Activated naive CD4-positive, alpha-beta T cell treated with anti-CD3 and anti-CD28 coated beads, Interleukin-2, amount 50 U/mL, for 72 hours (primary cell): ENCODE measurements at regions not wholly inside any gene's neighbourhood (a gene's known extent, or its start where the extent isn't known, plus 50 kb on each side); places are given as distances from the start of the nearest gene placed in this dataset.

Experiments
- ATAC-seq, 2 donors: fragments of 150-1000 bp; cut with Tn5 transposase; 2 replicates each; pipeline ENCODE4 v1.10.0; 2021; ENCODE audit warnings: mild to moderate bottlenecking in 2 of 2, moderate library complexity in 2 of 2
- DNase-seq, 2 donors: peaks; one replicate each; pipeline ENCODE4 v3.0.0; 2021 to 2022; ENCODE audit warnings: low spot score in 2 of 2
- H3K27ac Mint-ChIP-seq, 2 donors: one replicate each; pipeline ENCODE4 v1.8.0; 2022; ENCODE audit warnings: mild to moderate bottlenecking in 2 of 2, mixed read lengths in 2 of 2
- H3K36me3 Mint-ChIP-seq, 2 donors: one replicate each; pipeline ENCODE4 v1.8.0; 2022; ENCODE audit warnings: mixed read lengths in 2 of 2
- H3K9me3 Mint-ChIP-seq, 2 donors: one replicate each; pipeline ENCODE4 v1.8.0; 2022; ENCODE audit warnings: mixed read lengths in 2 of 2

DNA sequence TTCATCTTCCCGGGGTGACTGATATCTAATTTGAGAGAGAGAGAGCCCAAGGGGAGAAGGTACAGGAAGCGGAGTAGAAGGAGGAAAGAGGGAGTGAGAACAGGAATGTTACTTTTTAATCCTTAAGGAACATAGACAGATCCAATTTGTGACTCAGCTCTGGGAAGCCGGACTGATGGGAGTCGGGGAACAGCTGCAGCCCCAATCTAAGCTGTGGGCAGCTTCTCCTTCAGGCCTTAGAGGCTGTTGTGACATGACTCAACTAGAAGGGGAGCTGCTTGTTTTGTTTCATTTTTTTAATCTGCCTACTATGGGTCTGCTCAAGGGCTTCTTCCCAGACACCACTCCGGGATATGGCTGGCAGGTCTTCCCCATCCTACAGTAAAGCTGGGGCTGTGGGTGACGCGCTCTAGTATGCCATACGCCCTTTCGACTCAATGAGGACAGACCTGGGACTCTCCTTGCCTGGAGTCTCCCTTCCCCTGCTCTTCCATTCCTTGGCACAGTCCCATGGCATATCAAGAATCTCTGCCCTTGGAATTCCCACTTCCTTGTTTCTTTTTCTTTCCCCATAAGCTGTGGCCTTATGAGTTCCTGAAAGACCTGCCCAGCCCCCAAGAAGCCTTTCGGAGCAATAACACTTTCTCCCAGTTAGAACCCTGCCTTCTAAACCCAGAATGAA lies 103.3 kb upstream of the AKIP1 start:
- Mint-ChIP-seq H3K9me3 (no peaks in the 10 kb centered on the region), H3K36me3 (no peaks in the 10 kb centered on the region), H3K27ac (peak overlapping the region in 1 of 2 donors; percentile 46)
- DNase-seq (no peak), ATAC-seq (no peak)

DNA sequence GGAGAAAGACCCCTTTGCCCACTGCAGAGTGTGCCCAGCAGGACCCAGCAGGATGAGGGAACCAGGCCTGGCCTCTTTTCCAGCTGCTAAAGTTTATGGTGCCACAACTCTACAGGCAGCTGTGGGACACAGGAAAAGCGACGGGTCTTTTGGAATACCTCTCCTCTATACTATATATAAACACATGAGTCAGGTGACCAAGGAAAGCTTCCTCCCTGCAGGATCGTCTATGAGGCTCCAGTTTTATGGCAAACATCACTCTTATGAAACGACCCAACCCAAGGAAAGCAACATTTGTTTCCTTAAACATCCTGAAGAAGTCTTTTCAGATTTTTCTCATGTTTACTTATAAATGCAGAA lies 102.8 kb upstream of the AKIP1 start:
- ATAC-seq (no peak), DNase-seq (no peak)
- Mint-ChIP-seq H3K27ac (no peak overlapping the region), H3K36me3 (no peaks in the 10 kb centered on the region), H3K9me3 (no peaks in the 10 kb centered on the region)

DNA sequence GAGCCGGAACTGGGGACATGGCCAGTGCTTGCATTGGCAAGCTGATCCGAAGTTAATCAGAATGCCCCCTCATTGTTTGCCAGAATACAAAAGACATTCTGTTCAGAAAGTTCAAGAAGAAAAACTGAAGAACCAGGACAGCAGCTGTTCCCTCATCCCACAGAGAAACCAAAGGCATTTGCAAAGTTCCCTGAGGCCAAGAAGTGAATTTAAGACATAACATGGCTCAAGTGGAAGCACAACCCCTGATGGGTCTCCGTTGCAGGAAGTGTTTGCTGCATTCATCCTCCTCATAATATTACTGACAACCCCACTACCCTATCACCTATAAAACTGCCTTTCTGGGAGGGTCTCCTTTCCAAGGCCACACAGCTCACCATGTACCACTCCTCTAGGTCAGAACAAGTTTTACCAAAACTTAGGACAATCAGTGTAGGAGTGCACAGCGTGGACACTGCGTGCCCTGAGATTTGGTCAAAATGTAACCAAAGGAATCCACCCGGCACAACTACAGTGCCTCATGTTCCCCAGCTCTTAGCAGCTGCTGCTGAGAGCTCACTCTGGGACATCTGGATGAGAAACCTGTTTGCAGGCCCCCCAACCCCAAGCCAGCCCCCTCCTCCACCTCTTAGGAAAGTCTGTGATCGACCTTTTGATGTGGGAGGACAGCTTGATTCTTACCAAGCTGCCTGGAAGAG lies 101.6 kb upstream of the AKIP1 start:
- no peak overlapping the region for H3K27ac Mint-ChIP-seq
- DNase-seq, result no peak
- no peaks in the 10 kb centered on the region for H3K9me3 Mint-ChIP-seq
- no peaks in the 10 kb centered on the region for H3K36me3 Mint-ChIP-seq
- ATAC-seq, result no peak

DNA sequence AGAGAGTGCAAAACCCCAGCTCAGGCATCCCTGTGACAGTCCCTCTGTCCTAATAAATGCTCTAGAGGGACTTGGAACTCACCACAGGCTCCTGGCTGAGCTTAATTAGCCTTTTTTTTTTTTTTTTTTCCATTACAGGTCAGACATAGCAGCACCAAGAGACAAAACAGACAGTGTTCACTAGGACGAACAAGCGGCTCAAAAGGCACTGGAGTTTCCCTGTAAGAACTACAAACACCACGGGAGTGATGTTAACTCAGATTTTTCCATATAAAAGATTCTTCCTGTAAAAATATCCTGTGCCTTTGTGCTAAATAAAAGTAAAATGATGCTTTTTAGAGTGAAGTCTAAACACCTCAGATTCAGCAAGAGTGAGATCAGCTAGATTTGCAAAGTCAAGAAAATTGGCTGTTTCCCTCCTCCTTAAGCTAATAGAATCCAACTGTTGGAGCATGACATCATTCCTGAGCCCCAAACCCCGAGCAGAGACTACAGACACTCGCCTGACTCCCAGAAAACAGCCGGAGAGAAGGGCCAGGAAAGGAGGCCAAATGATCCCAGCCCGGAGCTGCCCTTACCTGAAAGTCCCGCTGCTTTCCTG lies 101.0 kb upstream of the AKIP1 start:
- H3K27ac Mint-ChIP-seq, result no peak overlapping the region
- H3K9me3 Mint-ChIP-seq, result no peaks in the 10 kb centered on the region
- DNase-seq (no peak), ATAC-seq (no peak)
- no peaks in the 10 kb centered on the region for H3K36me3 Mint-ChIP-seq

DNA sequence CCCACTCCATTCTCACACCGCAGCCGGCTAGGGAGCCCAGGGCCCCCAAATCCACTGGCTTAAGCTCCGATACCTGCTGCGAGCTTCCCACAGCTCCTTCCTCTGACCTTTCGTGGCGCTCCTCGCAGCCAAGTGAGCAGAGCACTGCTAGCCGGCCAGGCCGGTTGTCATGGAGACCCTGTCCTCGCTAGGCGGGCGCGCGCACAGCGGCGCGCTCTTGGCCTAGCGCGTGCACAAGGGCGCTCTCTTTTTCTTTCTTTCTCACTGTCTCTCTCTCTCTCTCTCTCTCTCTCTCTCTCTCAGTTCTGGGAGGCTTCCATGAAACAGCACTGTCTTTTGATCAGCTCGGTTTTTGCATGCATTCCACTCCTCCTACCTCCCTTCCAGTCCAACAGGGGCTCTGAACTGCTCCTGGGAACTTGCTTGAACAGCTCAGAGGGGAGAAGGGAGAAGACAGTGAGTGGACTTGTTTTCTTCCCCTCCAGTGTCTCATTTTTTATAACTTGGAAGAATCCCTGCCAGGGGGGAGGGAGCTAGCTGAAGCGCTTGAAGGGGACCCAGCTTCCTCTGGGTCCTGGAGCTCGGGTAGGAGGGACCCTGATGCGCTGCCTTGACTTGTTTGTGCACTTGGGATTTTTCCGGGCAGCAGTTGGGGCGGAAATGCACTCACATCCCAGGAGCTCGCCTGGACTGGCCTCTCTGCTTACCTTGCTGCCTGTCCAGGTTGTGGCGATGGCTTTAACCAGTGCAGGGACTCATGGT lies 100.3 kb upstream of the AKIP1 start:
- Mint-ChIP-seq H3K27ac (no peak overlapping the region), H3K36me3 (no peaks in the 10 kb centered on the region), H3K9me3 (no peaks in the 10 kb centered on the region)
- ATAC-seq (peak in 1 of 2 donors; percentile 48), DNase-seq (no peak)

DNA sequence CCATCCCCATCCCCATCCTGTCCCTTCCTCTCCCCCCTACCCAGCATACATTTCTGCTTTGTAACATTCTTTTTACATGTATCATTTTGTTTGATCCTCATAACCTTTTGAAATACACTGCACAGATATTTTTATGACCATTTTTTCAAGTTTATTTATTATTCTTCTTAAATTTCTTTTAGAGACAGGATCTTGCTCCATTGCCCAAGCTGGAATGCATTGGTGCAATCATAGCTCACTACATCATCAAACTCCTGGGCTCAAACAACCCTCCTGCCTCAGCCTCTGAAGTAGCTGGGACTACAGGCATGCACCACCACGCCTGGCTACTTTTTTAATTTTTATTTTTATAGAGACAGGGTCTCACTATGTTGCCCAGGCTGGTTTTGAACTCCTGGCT lies 99.4 kb upstream of the AKIP1 start:
- no peaks in the 10 kb centered on the region for H3K36me3 Mint-ChIP-seq
- H3K9me3 Mint-ChIP-seq, result no peaks in the 10 kb centered on the region
- no peak overlapping the region for H3K27ac Mint-ChIP-seq
- no peak for DNase-seq
- ATAC-seq, result no peak

DNA sequence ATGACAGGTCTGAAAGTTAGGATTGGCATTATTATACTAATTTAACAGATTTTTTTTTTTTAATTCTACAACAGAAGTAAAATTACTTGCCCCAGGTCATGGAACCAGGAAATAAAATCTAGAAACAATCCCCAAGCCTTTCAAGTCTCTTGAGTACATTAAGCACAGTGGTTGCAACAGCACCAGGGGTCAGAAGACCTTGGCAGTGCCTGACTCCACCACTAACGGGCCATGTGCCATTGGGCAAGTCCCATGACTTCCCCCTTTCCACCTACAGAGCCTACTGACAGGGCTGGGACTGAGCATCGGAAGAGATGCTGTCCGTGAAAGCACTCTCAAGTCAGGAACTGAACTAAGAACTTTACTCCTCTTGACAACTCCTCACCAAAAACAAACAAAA lies 98.6 kb upstream of the AKIP1 start:
- H3K36me3 Mint-ChIP-seq, result no peaks in the 10 kb centered on the region
- H3K27ac Mint-ChIP-seq, result no peak overlapping the region
- ATAC-seq (no peak), DNase-seq (no peak)
- H3K9me3 Mint-ChIP-seq, result no peaks in the 10 kb centered on the region

DNA sequence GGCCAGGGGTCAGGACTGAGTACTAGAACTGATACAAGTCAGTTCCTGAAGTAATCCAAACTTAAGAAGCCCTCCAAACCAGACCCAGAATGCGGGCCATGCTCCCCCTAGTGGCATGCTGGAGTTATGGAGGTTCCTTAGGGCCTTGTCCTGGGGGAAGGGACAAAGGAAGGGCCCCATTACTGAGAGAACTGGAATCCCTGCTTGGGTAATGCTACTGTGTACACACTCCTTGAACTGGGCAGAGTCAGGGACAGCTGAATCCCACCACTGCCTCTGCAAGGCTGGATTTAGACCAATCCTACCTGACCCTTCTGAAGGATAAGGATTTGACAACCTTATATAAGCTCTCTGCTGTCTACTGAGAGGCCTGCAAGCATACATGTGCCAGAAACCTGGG lies 97.3 kb upstream of the AKIP1 start:
- H3K9me3 Mint-ChIP-seq, result no peaks in the 10 kb centered on the region
- no peaks in the 10 kb centered on the region for H3K36me3 Mint-ChIP-seq
- ATAC-seq (peak; percentile 70 to 78), DNase-seq (peak in 1 of 2 donors; percentile 58)
- H3K27ac Mint-ChIP-seq, result no peak overlapping the region

DNA sequence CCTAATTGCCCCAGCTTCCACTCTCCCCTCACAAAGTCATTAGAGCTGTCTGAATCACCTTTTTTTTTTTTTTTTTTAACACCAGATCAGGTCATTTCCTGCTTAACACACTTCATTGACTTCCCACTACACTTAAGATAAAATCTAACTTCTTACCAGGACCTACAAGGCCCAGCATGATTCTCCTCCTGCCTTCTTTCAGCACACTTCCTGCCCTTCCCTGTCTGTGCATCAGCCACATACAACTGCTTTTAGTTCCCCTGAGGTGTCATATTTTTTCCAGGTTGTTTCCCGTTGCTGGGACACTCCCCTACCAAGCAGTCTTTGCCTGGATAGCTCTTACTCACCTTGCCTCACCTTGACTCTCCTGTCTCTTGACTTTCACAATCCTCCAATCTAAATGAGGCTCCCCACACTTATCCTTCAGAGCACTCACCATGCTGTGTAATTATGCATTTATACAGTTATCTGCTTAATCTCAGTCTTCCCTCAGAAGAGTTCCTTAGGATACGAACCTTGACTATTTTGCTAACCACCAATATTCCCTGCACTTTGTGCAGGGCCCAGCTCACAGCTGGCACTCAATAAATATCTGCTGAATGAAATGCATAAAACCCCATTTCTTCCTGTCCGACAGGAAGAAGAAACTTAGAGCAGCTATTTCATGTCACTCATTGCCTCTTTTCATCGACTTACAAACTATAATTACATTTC lies 96.6 kb upstream of the AKIP1 start:
- DNase-seq, result no peak
- ATAC-seq, result peak; percentile 36 to 44
- Mint-ChIP-seq H3K27ac (no peak overlapping the region), H3K36me3 (no peaks in the 10 kb centered on the region), H3K9me3 (no peaks in the 10 kb centered on the region)

DNA sequence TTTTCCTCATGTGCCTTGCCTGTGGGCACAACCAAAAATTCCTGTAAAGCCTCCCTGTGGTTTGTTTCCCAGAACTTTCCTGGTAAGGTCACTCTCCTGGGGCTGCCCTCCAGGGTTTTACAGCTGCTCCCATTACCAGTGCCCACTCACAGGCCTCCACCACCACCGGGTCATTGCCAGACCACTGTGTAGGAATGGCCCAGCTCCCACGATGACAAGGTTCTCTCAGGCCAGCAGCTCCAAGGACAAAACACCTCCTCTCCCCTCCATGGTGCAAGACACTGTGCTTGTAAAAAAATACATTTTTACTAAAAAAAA lies 96.1 kb upstream of the AKIP1 start:
- Mint-ChIP-seq H3K36me3 (no peaks in the 10 kb centered on the region), H3K27ac (no peak overlapping the region), H3K9me3 (no peaks in the 10 kb centered on the region)
- no peak for ATAC-seq
- no peak for DNase-seq

DNA sequence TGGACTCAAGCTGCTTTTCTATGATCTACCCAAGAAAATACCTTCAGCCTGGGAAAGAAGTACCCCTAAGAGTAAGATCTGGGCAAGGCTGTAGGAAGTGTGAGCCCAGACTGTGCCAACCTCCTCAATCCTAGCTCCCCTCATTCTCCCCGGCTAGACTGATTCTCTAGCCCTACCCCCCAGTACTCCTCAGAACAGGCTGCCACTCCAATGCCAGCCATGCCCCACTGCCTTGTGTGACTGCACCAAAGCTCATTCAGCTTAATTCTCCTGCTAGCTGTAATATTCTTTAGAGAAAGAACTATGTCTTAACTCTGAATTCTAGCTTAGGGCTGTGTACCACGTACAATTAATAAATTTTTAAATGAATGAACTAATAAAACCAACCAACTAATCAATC lies 92.6 kb upstream of the AKIP1 start:
- H3K36me3 Mint-ChIP-seq, result no peaks in the 10 kb centered on the region
- no peak for ATAC-seq
- H3K27ac Mint-ChIP-seq, result no peak overlapping the region
- no peaks in the 10 kb centered on the region for H3K9me3 Mint-ChIP-seq
- DNase-seq, result no peak

DNA sequence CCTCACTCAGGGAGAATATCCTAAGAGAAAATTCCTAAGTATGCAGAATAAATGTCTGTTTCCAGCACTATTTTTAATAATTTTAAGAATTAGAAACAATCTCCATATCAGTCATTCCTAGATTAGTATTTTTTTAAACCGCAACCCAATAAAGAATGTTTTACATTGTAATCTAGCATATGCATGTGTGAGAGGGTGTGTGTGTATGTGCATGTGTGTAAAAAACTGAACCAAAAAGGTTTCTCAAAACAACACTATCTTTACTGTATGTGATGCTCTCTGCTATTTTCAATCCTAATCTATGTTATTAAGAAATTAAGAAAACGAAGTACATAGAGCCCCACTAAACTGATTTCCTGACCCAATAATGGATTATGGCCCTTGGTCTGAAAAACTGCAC lies 90.6 kb upstream of the AKIP1 start:
- Mint-ChIP-seq H3K36me3 (no peaks in the 10 kb centered on the region), H3K27ac (no peak overlapping the region), H3K9me3 (no peaks in the 10 kb centered on the region)
- DNase-seq (no peak), ATAC-seq (no peak)

DNA sequence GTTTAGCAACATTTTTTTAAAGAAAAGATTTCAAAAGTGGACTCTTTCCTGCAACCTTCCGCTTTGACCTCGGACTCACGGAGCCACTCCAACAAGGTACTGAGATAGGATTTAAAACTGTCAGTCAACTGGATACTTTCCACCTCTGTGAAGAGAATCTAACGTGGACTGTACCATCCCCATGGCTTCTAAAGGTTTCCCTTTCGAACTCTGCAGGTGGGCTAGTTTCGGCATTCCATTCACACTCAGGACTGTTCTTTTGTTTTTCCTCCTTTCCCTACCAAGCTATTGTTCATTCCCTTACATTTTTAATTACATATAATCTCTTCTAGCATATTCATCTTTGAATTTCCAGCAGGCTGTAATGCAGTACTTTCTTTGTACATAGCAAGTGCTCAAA lies 88.5 kb upstream of the AKIP1 start:
- no peak overlapping the region for H3K27ac Mint-ChIP-seq
- no peaks in the 10 kb centered on the region for H3K36me3 Mint-ChIP-seq
- ATAC-seq, result no peak
- DNase-seq, result no peak
- no peaks in the 10 kb centered on the region for H3K9me3 Mint-ChIP-seq

DNA sequence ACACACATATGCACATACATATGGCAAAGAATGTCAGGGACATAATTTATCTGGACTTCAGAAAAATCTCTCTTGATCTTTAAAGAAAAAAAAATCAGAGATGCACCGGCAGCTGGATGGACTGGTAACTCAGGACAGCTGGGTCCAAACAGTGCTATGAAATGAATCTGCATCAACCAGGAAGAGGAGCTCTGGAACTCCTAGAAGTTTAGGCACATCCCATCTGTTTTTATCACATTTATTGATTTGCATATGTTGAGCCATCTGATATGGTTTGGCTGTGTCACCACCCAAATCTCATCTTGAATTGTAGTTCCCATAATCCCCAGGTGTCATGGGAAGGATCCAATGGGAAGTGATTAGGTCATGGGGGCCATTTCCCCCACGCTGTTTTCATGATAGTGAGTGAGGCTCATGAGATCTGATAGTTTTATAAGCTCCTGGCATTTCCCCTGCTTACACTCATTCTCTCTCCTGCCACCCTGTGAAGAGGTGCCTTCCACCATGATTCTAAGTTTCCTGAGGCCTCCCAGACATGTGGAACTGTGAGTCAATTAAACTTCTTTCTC lies 87.7 kb upstream of the AKIP1 start:
- Mint-ChIP-seq H3K27ac (no peak overlapping the region), H3K36me3 (no peaks in the 10 kb centered on the region), H3K9me3 (no peaks in the 10 kb centered on the region)
- DNase-seq (no peak), ATAC-seq (no peak)

DNA sequence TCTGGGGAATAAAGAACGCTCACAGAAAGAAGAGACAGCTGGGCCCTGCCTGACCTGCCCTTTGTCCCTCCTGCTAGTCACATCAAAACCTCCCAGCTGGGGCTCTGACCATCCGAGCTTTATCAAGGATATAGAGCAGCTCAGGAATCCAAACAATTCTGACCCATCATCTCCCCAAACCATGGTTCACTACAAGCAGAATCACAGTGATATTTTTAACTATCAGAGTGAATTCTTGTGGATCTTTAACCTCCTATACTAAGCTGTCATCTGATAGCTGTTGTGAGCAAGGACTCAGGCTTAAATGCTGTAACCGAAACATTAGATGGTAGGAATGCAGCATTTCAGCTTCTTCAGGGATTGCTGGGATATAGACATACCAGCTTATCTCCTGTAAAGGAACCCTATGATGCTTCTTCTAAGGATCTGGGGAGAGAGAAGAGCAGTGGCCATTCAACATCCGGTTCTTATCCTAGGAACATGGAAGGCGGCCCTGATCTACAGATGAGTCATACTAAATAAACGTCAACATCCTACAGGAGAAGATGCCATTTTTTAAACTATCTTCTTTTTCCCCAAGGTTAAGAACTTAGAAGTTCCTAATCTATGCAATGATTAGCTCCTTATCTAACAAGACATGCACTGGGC lies 84.7 kb upstream of the AKIP1 start:
- DNase-seq (no peak), ATAC-seq (no peak)
- H3K36me3 Mint-ChIP-seq, result no peaks in the 10 kb centered on the region
- H3K9me3 Mint-ChIP-seq, result no peaks in the 10 kb centered on the region
- H3K27ac Mint-ChIP-seq, result no peak overlapping the region

DNA sequence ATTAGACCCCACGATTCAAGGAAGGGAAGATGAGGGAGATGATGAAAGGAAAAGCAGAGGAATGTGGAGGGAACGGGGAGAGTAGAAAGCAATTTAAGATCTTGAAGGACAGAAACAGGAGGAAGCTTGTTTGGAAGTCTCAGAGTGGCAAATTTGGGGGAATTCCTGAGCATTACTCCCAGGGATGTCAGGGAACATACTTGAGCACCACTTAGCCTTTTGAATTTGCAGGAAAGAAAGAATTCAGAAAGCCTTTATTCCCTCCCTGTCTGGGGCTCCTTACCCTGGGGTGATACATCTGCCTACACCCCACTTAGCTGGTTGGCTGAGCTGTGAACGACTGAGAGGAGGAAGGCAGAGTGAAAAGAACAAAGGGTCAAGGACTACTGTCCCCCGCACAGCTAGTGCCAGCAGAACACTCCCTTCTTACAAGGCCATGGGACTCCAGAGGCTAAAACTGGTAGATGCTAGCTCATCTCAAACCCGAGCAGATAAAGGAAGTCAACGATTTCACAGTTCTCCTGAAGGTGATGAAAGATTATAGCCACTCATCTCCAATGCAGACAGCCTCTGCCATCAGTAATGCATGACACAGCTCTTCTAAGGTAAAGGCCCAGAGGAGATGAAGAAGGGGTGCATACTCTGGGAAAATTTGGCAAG lies 84.0 kb upstream of the AKIP1 start:
- ATAC-seq (no peak), DNase-seq (no peak)
- Mint-ChIP-seq H3K27ac (no peak overlapping the region), H3K36me3 (no peaks in the 10 kb centered on the region), H3K9me3 (no peaks in the 10 kb centered on the region)
